D721Med (cell line): ENCODE measurements at regions not wholly inside any gene's neighbourhood (a gene's known extent, or its start where the extent isn't known, plus 50 kb on each side); places are given as distances from the start of the nearest gene placed in this dataset.

Experiments
- DNase-seq: peaks from one replicate; pipeline ENCODE4 v3.0.0; 2011; ENCODE audit warnings: low spot score; ENCODE audit not compliant: insufficient read length
- FAIRE-seq: peaks from 2 replicates; lab custom pipeline; 2011; peaks lifted over from hg19 to GRCh38; lab: Jason Lieb, UNC
- CTCF ChIP-seq: IDR thresholded peaks from 2 replicates; pipeline ENCODE4 v1.5.1; 2012; ENCODE audit warnings: mild to moderate bottlenecking, control low read depth; ENCODE audit not compliant: insufficient read depth; ENCODE audit errors: missing control alignments

GRCh38 chr3:72574144-72574543, 274.1 kb downstream of the SHQ1 start:
- no peak for DNase-seq
- no peak for FAIRE-seq
- TF ChIP-seq CTCF: no peak

DNA sequence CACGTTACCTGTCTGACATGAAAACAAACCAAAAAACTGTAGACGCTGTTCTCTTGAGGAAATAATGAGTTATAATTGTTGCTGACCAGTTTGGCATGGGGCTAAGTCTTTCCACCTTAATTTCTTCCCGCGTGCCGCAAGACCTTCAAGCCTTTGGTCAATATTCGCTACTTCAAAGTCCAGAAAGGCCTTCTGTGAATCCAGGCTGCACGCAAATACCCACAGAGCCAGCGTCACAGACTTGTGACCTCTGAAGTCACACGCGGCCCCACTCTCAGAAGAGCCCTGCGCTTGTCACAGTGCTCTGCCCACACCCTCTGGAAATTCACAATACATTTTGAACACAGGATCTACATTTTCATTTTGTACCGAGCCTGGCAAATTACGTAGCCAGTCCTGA, 275.2 kb downstream of the SHQ1 start:
- FAIRE-seq: no peak
- no peak for TF ChIP-seq CTCF
- DNase-seq: no peak

DNA sequence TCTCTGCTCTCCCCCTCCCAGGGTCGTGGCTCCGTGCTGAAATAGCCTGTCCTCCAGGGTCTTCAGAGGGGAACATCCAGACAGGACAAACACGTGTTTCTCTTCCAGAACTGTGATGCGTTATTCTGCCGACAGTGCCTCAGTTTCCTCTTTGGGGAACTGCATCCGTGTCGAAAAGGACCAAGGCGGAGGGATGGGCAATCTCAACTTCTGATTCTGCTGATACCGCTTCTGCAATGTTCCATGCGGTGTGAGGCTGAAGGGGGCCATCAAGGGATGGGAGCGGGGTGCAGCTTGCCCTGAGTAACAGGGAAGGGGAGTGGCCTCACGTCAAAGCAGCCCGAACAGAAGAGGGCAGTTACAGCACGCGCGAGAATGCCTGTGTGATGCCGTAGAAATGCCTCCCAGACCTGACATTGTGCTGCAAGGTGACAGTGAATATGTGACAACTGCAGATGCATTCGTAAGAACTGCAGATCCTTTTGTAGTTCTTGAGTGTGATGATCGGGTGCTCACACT, 275.7 kb downstream of the SHQ1 start:
- TF ChIP-seq CTCF: no peak
- no peak for DNase-seq
- FAIRE-seq: no peak

- FAIRE-seq: no peak
- DNase-seq: no peak
- no peak for TF ChIP-seq CTCF
Measured at GRCh38 chr3:72571638-72572114, 276.6 kb downstream of the SHQ1 start.

DNA sequence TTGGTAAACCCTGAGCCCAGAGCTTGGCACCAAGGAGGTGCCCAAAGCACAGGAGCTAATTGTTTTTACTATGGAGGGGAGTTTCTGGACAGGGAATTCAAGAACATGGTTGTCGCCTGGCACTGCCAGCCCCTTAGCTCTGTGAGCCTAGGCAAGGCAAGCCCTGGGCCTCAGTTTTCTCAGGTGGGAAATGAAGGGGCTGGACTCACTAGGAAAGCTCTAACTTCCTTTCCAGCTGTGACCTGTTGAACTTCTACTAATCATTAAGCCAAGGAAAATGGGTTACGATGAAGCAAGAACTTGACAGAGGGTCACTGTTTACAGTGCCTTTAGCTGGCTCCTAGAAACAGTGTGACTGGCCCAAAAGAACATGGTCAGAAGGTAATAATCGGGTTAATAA, 277.2 kb downstream of the SHQ1 start:
- no peak for TF ChIP-seq CTCF
- DNase-seq (no peak), FAIRE-seq (no peak)

GRCh38 chr3:72569754-72570440, 278.3 kb downstream of the SHQ1 start:
- TF ChIP-seq CTCF: no peak
- FAIRE-seq (no peak), DNase-seq (no peak)

DNA sequence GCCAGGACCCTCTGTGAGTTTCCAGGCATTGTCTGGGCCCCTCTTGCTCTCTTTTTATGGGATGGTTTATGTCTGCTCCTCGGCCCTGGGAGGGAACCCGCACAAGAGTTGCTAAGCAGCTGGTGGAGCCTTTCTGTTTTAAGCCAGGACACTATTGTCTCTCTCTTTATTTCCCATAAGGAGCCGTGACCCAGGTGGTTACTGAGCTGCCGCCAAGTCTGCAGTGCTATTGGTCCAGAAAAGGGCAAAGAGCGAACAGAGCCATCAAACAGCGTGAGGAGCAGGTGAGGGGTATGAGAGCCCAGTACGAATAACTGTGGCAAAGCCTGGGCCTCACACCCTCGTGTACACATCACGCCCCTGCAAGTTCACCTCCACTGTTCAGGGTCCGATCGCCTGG, 280.2 kb downstream of the SHQ1 start:
- no peak for TF ChIP-seq CTCF
- no peak for DNase-seq
- FAIRE-seq: no peak
